Calu3 (cell line): ENCODE measurements at regions not wholly inside any gene's neighbourhood (a gene's known extent, or its start where the extent isn't known, plus 50 kb on each side); places are given as distances from the start of the nearest gene placed in this dataset.

Source experiments
- BruUV-seq: library from RNA; stranded (reverse); fragments of 400-500 nt; replicated peaks from 2 replicates; lab custom pipeline; 2021; lab: Mats Ljungman, UMichigan
- CTCF ChIA-PET: fragments of 300-600 bp; sonication (Branson Sonifier 250); formaldehyde crosslinking; loops from one replicate; lab custom pipeline; 2022; ENCODE audit warnings: antibody characterized with exemption; lab: Charles Lee
- DNase-seq: peaks from one replicate; pipeline ENCODE4 v3.0.0; 2022
- H3K27ac Mint-ChIP-seq: one replicate; pipeline ENCODE4 v1.8.0; 2022; ENCODE audit warnings: mixed read lengths; ENCODE audit not compliant: unreplicated experiment
- H3K27me3 Mint-ChIP-seq: one replicate; pipeline ENCODE4 v1.8.0; 2022; ENCODE audit warnings: mixed read lengths; ENCODE audit not compliant: unreplicated experiment
- H3K36me3 Mint-ChIP-seq: one replicate; pipeline ENCODE4 v1.8.0; 2022; ENCODE audit warnings: mild to moderate bottlenecking, moderate library complexity, mixed read lengths; ENCODE audit not compliant: insufficient read depth, unreplicated experiment
- H3K4me1 Mint-ChIP-seq: one replicate; pipeline ENCODE4 v1.8.0; 2022; ENCODE audit warnings: mild to moderate bottlenecking, low read depth, mixed read lengths; ENCODE audit not compliant: unreplicated experiment
- H3K4me3 Mint-ChIP-seq: one replicate; pipeline ENCODE4 v1.8.0; 2022; ENCODE audit warnings: mild to moderate bottlenecking, low read depth, moderate library complexity, mixed read lengths; ENCODE audit not compliant: unreplicated experiment
- H3K9me3 Mint-ChIP-seq: one replicate; pipeline ENCODE4 v1.8.0; 2022; ENCODE audit warnings: low read depth, mixed read lengths; ENCODE audit not compliant: unreplicated experiment
- intact Hi-C: fragments of 100-400 bp; cut with micrococcal nuclease; formaldehyde crosslinking; loops from one replicate; pipeline ENCODE4 v1.10.0; 2022; ENCODE audit not compliant: unreplicated experiment
- TF ChIP-seq, protein P1 (sequence below): fragments of 200-600 bp; IDR thresholded peaks from one replicate; pipeline ENCODE4 v1.8.0; 2022; ENCODE audit warnings: antibody characterized with exemption; ENCODE audit not compliant: unreplicated experiment

DNA sequence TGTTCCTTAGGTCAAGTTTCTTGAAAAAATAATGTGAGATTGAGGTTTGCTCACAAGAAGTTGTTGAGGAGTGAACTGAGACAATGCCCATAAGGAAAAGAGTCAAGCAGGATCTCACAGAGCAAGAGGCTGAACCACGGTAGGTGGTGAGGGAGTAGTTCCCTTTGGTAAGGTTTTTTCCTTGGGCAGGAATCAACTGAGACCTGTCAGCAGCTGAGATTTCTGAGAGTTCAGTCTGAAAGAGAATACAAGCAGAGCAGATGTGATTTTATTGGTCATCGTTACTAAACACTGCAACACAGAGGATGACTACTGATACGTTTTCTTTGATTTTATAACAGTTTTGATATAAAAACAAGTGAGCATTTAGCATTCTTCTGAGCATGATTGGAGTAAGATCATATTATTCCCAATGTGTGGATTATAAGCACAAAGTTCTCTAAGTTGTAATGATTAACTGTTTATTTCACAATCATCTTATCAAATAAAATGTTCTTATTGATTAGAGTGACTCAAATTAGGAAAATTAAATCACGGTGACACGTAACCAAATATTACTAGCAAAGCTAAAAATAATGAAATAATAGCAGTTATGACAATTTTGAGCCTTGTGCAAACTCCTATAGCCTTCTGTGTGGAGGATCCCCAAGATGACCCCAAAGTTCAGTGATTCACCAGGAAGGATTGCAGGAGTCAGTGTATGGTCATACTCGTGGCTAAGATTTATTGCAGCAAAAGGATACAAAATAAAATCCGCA is 346.2 kb upstream of the ZNF717 start:
- no peaks in the 10 kb centered on the region for H3K27me3 Mint-ChIP-seq
- CTCF ChIA-PET, result no interaction called here
- no peaks in the 10 kb centered on the region for H3K36me3 Mint-ChIP-seq
- no peak overlapping the region for H3K4me3 Mint-ChIP-seq
- TF ChIP-seq, protein P1, sequence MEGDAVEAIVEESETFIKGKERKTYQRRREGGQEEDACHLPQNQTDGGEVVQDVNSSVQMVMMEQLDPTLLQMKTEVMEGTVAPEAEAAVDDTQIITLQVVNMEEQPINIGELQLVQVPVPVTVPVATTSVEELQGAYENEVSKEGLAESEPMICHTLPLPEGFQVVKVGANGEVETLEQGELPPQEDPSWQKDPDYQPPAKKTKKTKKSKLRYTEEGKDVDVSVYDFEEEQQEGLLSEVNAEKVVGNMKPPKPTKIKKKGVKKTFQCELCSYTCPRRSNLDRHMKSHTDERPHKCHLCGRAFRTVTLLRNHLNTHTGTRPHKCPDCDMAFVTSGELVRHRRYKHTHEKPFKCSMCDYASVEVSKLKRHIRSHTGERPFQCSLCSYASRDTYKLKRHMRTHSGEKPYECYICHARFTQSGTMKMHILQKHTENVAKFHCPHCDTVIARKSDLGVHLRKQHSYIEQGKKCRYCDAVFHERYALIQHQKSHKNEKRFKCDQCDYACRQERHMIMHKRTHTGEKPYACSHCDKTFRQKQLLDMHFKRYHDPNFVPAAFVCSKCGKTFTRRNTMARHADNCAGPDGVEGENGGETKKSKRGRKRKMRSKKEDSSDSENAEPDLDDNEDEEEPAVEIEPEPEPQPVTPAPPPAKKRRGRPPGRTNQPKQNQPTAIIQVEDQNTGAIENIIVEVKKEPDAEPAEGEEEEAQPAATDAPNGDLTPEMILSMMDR, result no peak
- no TSS peak for BruUV-seq
- intact Hi-C loops, result no loop called here
- peaks cover 2% of the 10 kb centered on the region for H3K9me3 Mint-ChIP-seq
- no peak overlapping the region for H3K27ac Mint-ChIP-seq
- H3K4me1 Mint-ChIP-seq, result no peaks in the 10 kb centered on the region
- DNase-seq, result no peak

DNA sequence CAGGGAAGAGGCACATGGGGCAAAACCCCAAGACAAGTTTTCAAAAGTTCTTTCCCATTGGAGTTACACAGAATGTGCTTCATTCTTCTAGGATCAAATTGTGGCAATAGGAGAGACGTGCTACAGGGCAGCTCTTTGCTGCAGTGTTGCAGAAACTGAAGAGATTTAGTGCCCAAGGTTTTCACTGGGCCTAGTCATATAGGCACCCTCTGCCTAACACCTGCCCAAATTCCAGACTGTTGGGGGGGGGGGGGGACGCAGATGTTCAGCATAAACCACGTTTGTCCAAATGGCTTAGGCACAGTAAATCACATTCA is 346.8 kb upstream of the ZNF717 start:
- no TSS peak for BruUV-seq
- Mint-ChIP-seq H3K27me3 (no peaks in the 10 kb centered on the region), H3K4me3 (no peak overlapping the region), H3K36me3 (no peaks in the 10 kb centered on the region), H3K27ac (no peak overlapping the region), H3K4me1 (no peaks in the 10 kb centered on the region), H3K9me3 (peaks cover 2% of the 10 kb centered on the region)
- TF ChIP-seq, protein P1, result no peak
- intact Hi-C loops, result no loop called here
- no peak for DNase-seq
- CTCF ChIA-PET, result no interaction called here

DNA sequence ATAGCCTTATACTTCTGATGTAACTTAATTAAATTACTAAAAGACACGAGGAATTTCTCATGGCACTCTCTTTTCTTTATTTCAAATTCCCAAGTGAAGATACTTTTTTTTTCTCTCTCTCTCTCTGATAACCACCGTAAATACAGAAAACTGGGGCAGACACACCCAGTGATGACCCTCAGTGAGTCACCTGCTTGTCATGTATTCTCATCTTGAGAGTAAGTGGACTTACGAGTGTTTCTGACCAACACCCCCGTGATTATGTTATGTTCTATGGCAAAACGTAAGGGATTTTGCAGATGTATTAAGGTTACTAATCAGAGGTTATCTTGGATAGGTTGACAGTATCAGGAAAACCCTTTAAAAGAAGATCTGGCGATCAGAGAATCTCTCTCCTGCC is 348.8 kb upstream of the ZNF717 start:
- no peak for DNase-seq
- TF ChIP-seq, protein P1, result no peak
- no TSS peak for BruUV-seq
- H3K36me3 Mint-ChIP-seq, result no peaks in the 10 kb centered on the region
- CTCF ChIA-PET, result no interaction called here
- H3K27ac Mint-ChIP-seq, result no peak overlapping the region
- no peaks in the 10 kb centered on the region for H3K27me3 Mint-ChIP-seq
- peaks cover 2% of the 10 kb centered on the region for H3K9me3 Mint-ChIP-seq
- H3K4me3 Mint-ChIP-seq, result no peak overlapping the region
- intact Hi-C loops, result no loop called here
- H3K4me1 Mint-ChIP-seq, result no peaks in the 10 kb centered on the region

DNA sequence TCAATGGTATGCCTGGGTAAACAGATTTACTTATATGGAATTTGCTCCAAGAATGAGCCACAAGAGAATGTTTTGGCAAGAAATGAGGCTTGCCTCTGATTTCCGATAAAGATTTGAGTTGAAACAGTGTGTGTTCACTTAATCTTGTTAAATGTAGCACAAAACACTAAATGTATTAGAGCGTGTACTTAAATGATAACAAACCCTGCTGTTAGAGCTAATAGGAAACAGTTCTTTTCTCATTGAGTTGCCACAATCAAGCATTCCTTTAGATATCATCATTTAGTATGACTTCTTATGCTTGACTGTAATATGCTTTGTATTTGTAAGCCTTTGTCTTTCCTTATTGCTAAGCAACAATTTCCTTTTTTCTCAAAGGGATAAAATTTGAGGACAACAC is 353.6 kb upstream of the ZNF717 start:
- H3K36me3 Mint-ChIP-seq, result no peaks in the 10 kb centered on the region
- no TSS peak for BruUV-seq
- no peak for DNase-seq
- TF ChIP-seq, protein P1, result no peak
- no peak overlapping the region for H3K4me3 Mint-ChIP-seq
- intact Hi-C loops, result no loop called here
- H3K27ac Mint-ChIP-seq, result no peak overlapping the region
- no peaks in the 10 kb centered on the region for H3K27me3 Mint-ChIP-seq
- H3K9me3 Mint-ChIP-seq, result peaks cover 2% of the 10 kb centered on the region
- H3K4me1 Mint-ChIP-seq, result no peaks in the 10 kb centered on the region
- CTCF ChIA-PET, result no interaction called here
